Ovary (tissue), 7 donors: ENCODE measurements at regions not wholly inside any gene's neighbourhood (a gene's known extent, or its start where the extent isn't known, plus 50 kb on each side); places are given as distances from the start of the nearest gene placed in this dataset.

ENCODE experiments used
- DNase-seq, 5 donors: peaks; one replicate each; pipeline ENCODE4 v3.0.0-alpha.2; 2019 to 2020
- H3K27ac ChIP-seq, 2 donors: fragments of 200-600 bp; one replicate each; pipeline versions ENCODE4 v1.5.1 to v1.8.0; 2019 to 2022
- H3K27me3 ChIP-seq: fragments of 200-600 bp; one replicate; pipeline ENCODE4 v1.8.0; 2022
- H3K36me3 ChIP-seq: fragments of 200-600 bp; sonication (generic); one replicate; pipeline ENCODE4 v1.5.1; 2019
- H3K4me1 ChIP-seq: one replicate; pipeline ENCODE4 v1.8.1; 2013; ENCODE audit warnings: mild to moderate bottlenecking, moderate library complexity; ENCODE audit not compliant: insufficient read depth
- H3K4me3 ChIP-seq: fragments of 200-600 bp; sonication (generic); one replicate; pipeline ENCODE4 v1.5.1; 2017
- H3K9me3 ChIP-seq, 2 donors: fragments of 200-600 bp in 1 of 2; sonication (generic) in 1 of 2; one replicate each; pipeline versions ENCODE4 v1.5.1 to v1.8.1; 2013 to 2019; ENCODE audit warnings: mild to moderate bottlenecking in 1 of 2, moderate library complexity in 1 of 2
- CTCF ChIP-seq, 3 donors: fragments of 450-650 bp in 2 of 3; fragments of 200-600 bp in 1 of 3; IDR thresholded peaks; one replicate each; pipeline versions ENCODE4 v1.5.1 to v1.8.0; 2016 to 2022; ENCODE audit warnings: antibody characterized with exemption in 3 of 3, mild to moderate bottlenecking in 1 of 3
- EP300 ChIP-seq: sonication (generic); formaldehyde crosslinking; IDR thresholded peaks from one replicate; pipeline ENCODE4 v1.6.1; 2017; ENCODE audit warnings: antibody characterized with exemption
- POLR2A ChIP-seq: fragments of 450-650 bp; IDR thresholded peaks from one replicate; pipeline ENCODE4 v1.6.1; 2017; ENCODE audit warnings: antibody characterized with exemption, mild to moderate bottlenecking, moderate library complexity
- WGBS, 3 donors: extraction: QIAGEN DNeasy Blood & Tissue Kit in 1 of 3; methylation state at CpG; one replicate each; pipeline versions ENCODE4 v1.1.5 to v1.1.7; 2013 to 2017; 5-methylcytosine and 5-hydroxymethylcytosine counted together
- intact Hi-C, 4 donors: fragments of 100-400 bp; cut with DNase I; formaldehyde crosslinking; loops; one replicate each; pipeline versions ENCODE4 v1.11.0 to v1.15.1; 2022 to 2023
- donor health status: DM: no; HTN: no; CAD: no; lungs with moderate emphysema.
- donor health status: DM: no; HTN: no; CAD: no.
- donor health status: Bipolar disorder and iron deficiency.
- donor health status: DM: no; HTN: no; CAD: no.
- donor health status: DM: yes; HTN: yes; CAD: no.

DNA sequence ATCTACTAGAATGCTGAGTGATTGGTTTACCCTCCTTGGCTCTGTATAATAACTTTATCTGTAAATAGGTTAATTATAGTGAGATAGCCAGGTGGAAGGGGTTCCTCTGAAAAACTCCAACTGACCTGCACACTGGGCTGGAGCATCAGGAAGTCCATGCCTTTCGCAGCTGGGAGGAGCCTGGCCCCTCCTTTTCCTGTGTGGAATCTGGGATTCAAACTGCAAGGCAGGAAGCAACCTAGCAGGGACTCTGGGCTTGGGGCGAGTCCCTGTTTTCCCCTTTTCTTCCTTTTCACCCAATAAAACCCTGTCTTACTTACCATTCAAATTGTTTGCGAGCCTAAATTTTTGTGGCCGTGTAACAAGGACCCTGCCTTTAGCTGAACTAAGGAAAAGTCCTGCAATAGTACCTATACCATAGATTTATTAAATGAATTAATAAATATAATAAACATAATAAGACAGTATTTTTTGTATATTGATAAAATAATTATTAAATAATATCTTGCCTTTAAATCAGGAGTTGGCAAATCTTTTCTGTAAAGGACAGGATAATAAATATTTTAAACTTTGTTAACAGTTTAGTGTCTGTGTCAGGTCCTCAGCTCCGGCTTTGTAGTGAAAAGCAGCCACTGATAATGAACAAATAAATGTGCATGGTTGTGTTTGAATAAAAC lies 406.2 kb upstream of the MMS22L start:
- 68 to 85% (median 81%) methylated on average over 5 of the region's 5 CpGs for WGBS, 3 donors
- Histone ChIP-seq H3K9me3 (no peaks in the 10 kb centered on the region), H3K36me3 (no peaks in the 10 kb centered on the region), H3K27me3 (no peaks in the 10 kb centered on the region), H3K4me1 (no peaks in the 10 kb centered on the region), H3K4me3 (no peak overlapping the region), H3K27ac (no peak overlapping the region)
- TF ChIP-seq CTCF (IDR thresholded peaks at IDR 0.05) (no peak), POLR2A (no peak), EP300 (no peak)
- intact Hi-C loops = no loop called here
- no peak for DNase-seq

- TF ChIP-seq EP300 = no peak
- TF ChIP-seq CTCF (IDR thresholded peaks at IDR 0.05) = no peak
- no peak for TF ChIP-seq POLR2A
- intact Hi-C loops = loop anchor here in 1 of 4 donors (5.0 kb wide), 1 partner anchor 1040 kb away; no protein-coding TSS in a partner anchor
- Histone ChIP-seq H3K27ac (no peak overlapping the region), H3K36me3 (no peaks in the 10 kb centered on the region), H3K27me3 (no peaks in the 10 kb centered on the region), H3K9me3 (no peaks in the 10 kb centered on the region), H3K4me3 (no peak overlapping the region), H3K4me1 (no peaks in the 10 kb centered on the region)
- no peak for DNase-seq
Measured at GRCh38 chr6:97697456-97697855, 414.4 kb upstream of the MMS22L start.

DNA sequence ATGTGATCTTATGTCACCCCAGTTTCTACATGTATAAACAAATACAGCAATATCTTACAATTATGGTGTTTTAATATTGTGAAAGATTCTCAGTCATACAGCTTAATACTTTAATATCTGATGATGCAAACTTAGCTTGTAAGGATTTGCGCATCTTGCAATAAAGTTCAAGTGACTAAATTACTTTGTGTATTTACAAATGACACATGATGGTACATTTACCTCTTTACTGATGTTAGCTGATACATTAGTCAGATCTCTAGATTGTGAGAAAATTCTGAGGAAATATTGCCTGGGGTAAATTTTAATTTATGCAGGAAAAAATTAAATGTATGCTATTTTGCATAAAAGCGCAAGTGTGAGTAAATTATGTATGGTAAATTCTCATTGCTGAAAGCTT lies 418.8 kb upstream of the MMS22L start:
- Histone ChIP-seq H3K9me3 (no peaks in the 10 kb centered on the region), H3K4me1 (no peaks in the 10 kb centered on the region), H3K36me3 (no peaks in the 10 kb centered on the region), H3K27me3 (no peaks in the 10 kb centered on the region), H3K27ac (no peak overlapping the region), H3K4me3 (no peak overlapping the region)
- TF ChIP-seq POLR2A (no peak), CTCF (IDR thresholded peaks at IDR 0.05) (no peak), EP300 (no peak)
- intact Hi-C loops = no loop called here
- 93 to 99% (median 95%) methylated on average over 2 of the region's 2 CpGs for WGBS, 3 donors
- DNase-seq = no peak

- no peak overlapping the region for H3K27ac ChIP-seq
- TF ChIP-seq CTCF (IDR thresholded peaks at IDR 0.05) (no peak), EP300 (no peak), POLR2A (no peak)
- no peak for DNase-seq
- no peak overlapping the region for H3K4me3 ChIP-seq
- no peaks in the 10 kb centered on the region for H3K9me3 ChIP-seq
- H3K36me3 ChIP-seq = no peaks in the 10 kb centered on the region
- intact Hi-C loops = no loop called here
- H3K27me3 ChIP-seq = no peaks in the 10 kb centered on the region
- no peaks in the 10 kb centered on the region for H3K4me1 ChIP-seq
Measured at GRCh38 chr6:97702248-97702647, 419.2 kb upstream of the MMS22L start.
